Neuron (in vitro differentiated cells): ENCODE measurements at regions not wholly inside any gene's neighbourhood (a gene's known extent, or its start where the extent isn't known, plus 50 kb on each side); places are given as distances from the start of the nearest gene placed in this dataset.

Experiments used
- H2AFZ ChIP-seq: one replicate; pipeline ENCODE4 v1.6.1; 2013; ENCODE audit warnings: low read depth, mild to moderate bottlenecking, inconsistent platforms, low read length, moderate library complexity
- H3K27me3 ChIP-seq: one replicate; pipeline ENCODE4 v1.6.1; 2013; ENCODE audit warnings: low read length; ENCODE audit not compliant: insufficient read depth
- H3K36me3 ChIP-seq: one replicate; pipeline ENCODE4 v1.6.1; 2013; ENCODE audit warnings: low read length; ENCODE audit not compliant: insufficient read depth
- H3K4me1 ChIP-seq: one replicate; pipeline ENCODE4 v1.6.1; 2013; ENCODE audit warnings: low read length; ENCODE audit not compliant: insufficient read depth
- H3K4me3 ChIP-seq: 2 replicates; pipeline ENCODE4 v1.5.1; 2013; ENCODE audit warnings: mild to moderate bottlenecking, low read length, moderate library complexity
- H3K9me3 ChIP-seq: one replicate; pipeline ENCODE4 v1.6.1; 2013; ENCODE audit warnings: low read length

DNA sequence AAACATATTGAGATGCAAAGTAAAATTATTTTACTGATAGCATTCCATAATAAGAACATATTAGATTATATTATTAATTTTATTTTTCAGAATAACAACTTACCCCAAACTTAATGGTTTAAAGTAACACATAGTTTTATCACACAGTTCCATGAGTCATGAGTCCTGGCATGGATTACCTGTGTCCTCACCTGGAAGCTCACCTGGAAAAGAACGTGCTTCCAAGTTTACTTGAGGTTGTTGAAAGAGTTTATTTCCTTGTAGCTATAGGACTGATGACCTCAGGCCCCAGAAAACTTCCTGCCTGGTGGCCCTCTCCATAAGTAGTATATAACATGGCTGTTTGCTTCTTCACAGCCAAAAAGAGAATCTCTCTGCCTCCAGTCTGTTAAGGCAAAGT is 254.6 kb downstream of the TFEC start:
- no peaks in the 10 kb centered on the region for H3K36me3 ChIP-seq
- no peaks in the 10 kb centered on the region for H3K4me1 ChIP-seq

DNA sequence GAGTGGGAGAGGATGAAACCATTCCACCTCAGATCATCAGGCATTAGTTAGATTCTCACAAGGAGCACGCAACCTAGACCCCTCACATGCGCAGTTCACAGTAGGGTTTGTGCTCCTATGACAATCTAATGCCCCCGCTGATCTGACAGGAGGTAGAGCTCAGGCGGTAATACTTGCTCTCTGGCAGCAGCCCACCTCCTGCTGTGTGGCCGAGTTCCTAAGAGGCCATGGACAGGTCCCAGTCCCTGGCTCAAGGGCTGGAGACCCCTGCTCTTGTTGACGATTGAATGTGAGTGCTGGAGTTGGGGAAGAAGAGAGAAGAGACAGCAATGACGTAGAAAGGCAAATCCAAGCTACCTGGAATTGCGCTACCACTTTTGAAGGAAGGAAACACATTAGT is 267.2 kb downstream of the TFEC start:
- H2AFZ ChIP-seq = no peak overlapping the region
- H3K36me3 ChIP-seq = no peaks in the 10 kb centered on the region
- H3K9me3 ChIP-seq = no peaks in the 10 kb centered on the region
- H3K27me3 ChIP-seq = no peaks in the 10 kb centered on the region
- H3K4me1 ChIP-seq = no peaks in the 10 kb centered on the region
- no peak overlapping the region for H3K4me3 ChIP-seq

More for the DNA sequence above, 254.6 kb downstream of the TFEC start:
- Histone ChIP-seq H3K9me3 (no peaks in the 10 kb centered on the region), H2AFZ (no peak overlapping the region), H3K4me3 (no peak overlapping the region), H3K27me3 (no peaks in the 10 kb centered on the region)

DNA sequence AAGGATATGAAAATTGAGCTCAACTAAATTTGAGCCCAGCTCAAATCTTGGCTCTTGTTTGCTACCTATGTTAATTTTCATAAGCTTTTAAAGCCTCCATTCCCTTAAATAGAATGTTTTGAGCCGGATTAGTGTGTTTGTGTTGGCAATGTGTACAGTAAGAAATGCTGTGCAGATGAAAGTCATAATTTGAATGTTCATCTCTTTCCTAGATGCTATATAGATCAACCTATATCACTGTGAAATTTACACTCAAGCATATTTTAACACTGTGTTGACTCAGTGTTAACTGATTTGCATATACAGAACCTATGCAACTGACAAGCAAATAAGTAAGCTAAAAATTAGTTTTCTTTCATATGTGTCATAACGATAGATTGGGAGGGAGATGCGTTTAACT is 272.5 kb downstream of the TFEC start:
- H3K4me1 ChIP-seq = no peaks in the 10 kb centered on the region
- no peaks in the 10 kb centered on the region for H3K27me3 ChIP-seq
- H3K4me3 ChIP-seq = no peak overlapping the region
- no peaks in the 10 kb centered on the region for H3K9me3 ChIP-seq
- H3K36me3 ChIP-seq = no peaks in the 10 kb centered on the region
- H2AFZ ChIP-seq = no peak overlapping the region

DNA sequence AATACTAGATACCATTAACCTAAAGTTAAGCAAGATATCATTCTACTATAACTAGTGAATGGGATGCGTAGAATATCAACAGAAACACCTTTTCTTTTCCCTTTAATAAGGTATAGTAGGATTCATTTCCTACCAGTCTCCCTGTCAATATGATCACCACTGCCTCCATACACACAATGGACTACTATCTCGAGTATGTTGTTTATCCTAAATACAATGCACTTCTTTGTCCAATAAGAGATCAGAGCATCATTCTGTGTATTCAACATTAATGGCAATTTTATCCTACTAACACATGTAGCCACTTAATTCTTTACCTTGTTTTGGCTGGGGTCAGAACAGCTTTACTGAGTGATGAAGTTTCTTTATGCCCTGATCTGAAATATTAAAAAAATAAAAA is 276.3 kb downstream of the TFEC start:
- Histone ChIP-seq H2AFZ (no peak overlapping the region), H3K9me3 (no peaks in the 10 kb centered on the region), H3K27me3 (no peaks in the 10 kb centered on the region), H3K36me3 (no peaks in the 10 kb centered on the region), H3K4me3 (no peak overlapping the region), H3K4me1 (no peaks in the 10 kb centered on the region)

DNA sequence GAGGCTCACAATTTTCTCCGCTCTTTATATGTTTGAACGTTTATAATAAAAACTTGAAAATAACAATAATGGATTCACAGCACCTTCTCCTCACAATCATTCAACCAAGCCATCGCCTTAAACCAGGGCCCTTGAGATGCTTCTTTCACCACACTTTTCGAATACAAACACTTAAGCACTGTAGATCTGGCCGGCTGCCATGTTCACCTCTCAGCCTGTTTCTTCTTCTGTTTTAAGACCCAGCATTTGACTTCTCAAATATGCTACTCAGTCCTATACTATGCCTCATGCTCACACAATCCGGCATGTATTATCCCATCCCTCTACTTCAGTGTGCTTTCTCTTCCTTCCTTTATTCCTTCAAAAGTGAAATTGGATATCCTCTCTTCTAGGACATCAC is 280.6 kb downstream of the TFEC start:
- Histone ChIP-seq H3K9me3 (no peaks in the 10 kb centered on the region), H3K4me3 (no peak overlapping the region), H2AFZ (no peak overlapping the region), H3K36me3 (no peaks in the 10 kb centered on the region), H3K4me1 (no peaks in the 10 kb centered on the region), H3K27me3 (no peaks in the 10 kb centered on the region)

DNA sequence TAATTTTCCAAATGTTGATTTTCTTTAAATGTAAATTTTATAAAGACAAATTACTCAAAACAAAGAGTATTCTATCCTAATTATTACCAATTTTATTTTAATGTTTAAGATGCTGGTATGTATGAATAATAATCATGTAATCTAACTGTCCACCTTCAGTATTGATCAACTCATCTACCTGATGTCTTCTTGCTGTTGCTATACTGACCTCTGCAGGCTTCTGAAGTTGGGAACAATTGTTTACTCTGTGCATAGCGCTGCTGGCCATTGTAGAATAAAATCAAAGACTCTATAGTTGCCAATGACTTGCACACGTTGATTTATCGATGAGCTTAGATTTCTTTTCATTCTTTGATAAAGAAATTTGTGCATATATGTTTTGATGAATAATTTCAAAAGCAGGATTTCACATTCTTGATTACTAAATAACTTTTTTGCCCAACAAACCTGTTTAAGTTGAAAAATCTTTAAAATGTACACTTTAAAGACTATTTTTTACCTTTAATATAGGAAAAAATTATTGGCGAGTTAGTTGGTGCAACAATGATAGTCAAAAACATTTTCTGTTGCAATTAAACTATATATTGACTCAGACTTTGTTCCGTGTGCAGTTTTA is 282.3 kb downstream of the TFEC start:
- Histone ChIP-seq H3K36me3 (no peaks in the 10 kb centered on the region), H3K27me3 (no peaks in the 10 kb centered on the region), H3K4me3 (no peak overlapping the region)

GRCh38 chr7:115747174-115747573 is 283.4 kb downstream of the TFEC start:
- H3K4me3 ChIP-seq = no peak overlapping the region
- H3K9me3 ChIP-seq = no peaks in the 10 kb centered on the region
- H3K36me3 ChIP-seq = no peaks in the 10 kb centered on the region
- H2AFZ ChIP-seq = no peak overlapping the region
- no peaks in the 10 kb centered on the region for H3K27me3 ChIP-seq
- no peaks in the 10 kb centered on the region for H3K4me1 ChIP-seq

More for the DNA sequence above, 282.3 kb downstream of the TFEC start:
- Histone ChIP-seq H3K4me1 (no peaks in the 10 kb centered on the region), H2AFZ (no peak overlapping the region), H3K9me3 (no peaks in the 10 kb centered on the region)

- Histone ChIP-seq H3K4me1 (no peaks in the 10 kb centered on the region), H3K9me3 (no peaks in the 10 kb centered on the region), H3K36me3 (no peaks in the 10 kb centered on the region), H2AFZ (no peak overlapping the region), H3K27me3 (no peaks in the 10 kb centered on the region), H3K4me3 (no peak overlapping the region)
Measured at GRCh38 chr7:115740043-115740442, 290.5 kb downstream of the TFEC start.

GRCh38 chr7:115734641-115735040 is 295.9 kb downstream of the TFEC start:
- H2AFZ ChIP-seq = no peak overlapping the region
- H3K27me3 ChIP-seq = no peaks in the 10 kb centered on the region
- no peaks in the 10 kb centered on the region for H3K36me3 ChIP-seq
- no peaks in the 10 kb centered on the region for H3K9me3 ChIP-seq
- no peaks in the 10 kb centered on the region for H3K4me1 ChIP-seq
- no peak overlapping the region for H3K4me3 ChIP-seq

GRCh38 chr7:115731796-115732471 is 298.6 kb downstream of the TFEC start:
- Histone ChIP-seq H2AFZ (no peak overlapping the region), H3K36me3 (no peaks in the 10 kb centered on the region), H3K9me3 (no peaks in the 10 kb centered on the region), H3K4me1 (peaks cover 8% of the 10 kb centered on the region), H3K4me3 (no peak overlapping the region), H3K27me3 (no peaks in the 10 kb centered on the region)

DNA sequence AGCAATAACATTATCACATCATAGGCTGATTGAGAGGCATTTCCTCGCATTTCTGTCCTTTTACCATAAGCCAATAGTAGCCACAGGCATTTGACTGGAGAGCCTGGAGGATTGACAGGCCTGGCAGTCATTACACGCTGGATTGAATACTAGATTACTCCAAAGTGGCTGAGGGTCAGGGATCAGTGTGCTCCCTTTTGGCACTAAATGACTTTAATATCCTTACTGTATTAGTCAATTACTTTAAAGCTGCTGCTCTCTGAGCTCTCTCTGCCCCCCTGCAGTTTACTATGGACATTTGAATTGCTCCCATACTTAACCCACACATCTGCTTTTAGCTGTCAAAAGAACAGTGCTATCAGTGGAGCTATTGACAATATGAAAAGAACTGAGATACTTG is 302.0 kb downstream of the TFEC start:
- no peak overlapping the region for H3K4me3 ChIP-seq
- no peaks in the 10 kb centered on the region for H3K27me3 ChIP-seq
- no peaks in the 10 kb centered on the region for H3K9me3 ChIP-seq
- H3K36me3 ChIP-seq = no peaks in the 10 kb centered on the region
- peaks cover 8% of the 10 kb centered on the region for H3K4me1 ChIP-seq
- no peak overlapping the region for H2AFZ ChIP-seq

- Histone ChIP-seq H3K36me3 (no peaks in the 10 kb centered on the region), H2AFZ (no peak overlapping the region), H3K9me3 (no peaks in the 10 kb centered on the region), H3K27me3 (no peaks in the 10 kb centered on the region), H3K4me1 (peaks cover 8% of the 10 kb centered on the region), H3K4me3 (no peak overlapping the region)
Measured at GRCh38 chr7:115724400-115725056, 306.0 kb downstream of the TFEC start.

- no peaks in the 10 kb centered on the region for H3K36me3 ChIP-seq
- H3K9me3 ChIP-seq = no peaks in the 10 kb centered on the region
- H2AFZ ChIP-seq = no peak overlapping the region
- no peaks in the 10 kb centered on the region for H3K27me3 ChIP-seq
- H3K4me1 ChIP-seq = no peaks in the 10 kb centered on the region
- H3K4me3 ChIP-seq = no peak overlapping the region
Measured at GRCh38 chr7:115722302-115722977, 308.1 kb downstream of the TFEC start.
